Neural cell (in vitro differentiated cells): ENCODE measurements at regions not wholly inside any gene's neighbourhood (a gene's known extent, or its start where the extent isn't known, plus 50 kb on each side); places are given as distances from the start of the nearest gene placed in this dataset.

Source experiments
- H2AFZ ChIP-seq: fragments of 200-600, 300-800 bp; sonication (generic), shearing (Covaris generic); 2 replicates; pipeline ENCODE4 v1.6.0; 2014; ENCODE audit warnings: low read depth, mild to moderate bottlenecking, antibody characterized with exemption, low read length, moderate library complexity
- H3F3A ChIP-seq: fragments of 200-600 bp; shearing (Covaris generic); 2 replicates; pipeline ENCODE4 v1.6.1; 2016; ENCODE audit warnings: mild to moderate bottlenecking, moderate library complexity, mixed read lengths, antibody characterized with exemption, low read length; ENCODE audit not compliant: insufficient read depth, poor library complexity, severe bottlenecking
- H3K27ac ChIP-seq: fragments of 200-600, 300-800 bp; sonication (generic), shearing (Covaris generic); 2 replicates; pipeline ENCODE4 v1.5.1; 2014; ENCODE audit warnings: mild to moderate bottlenecking, low read length, moderate library complexity
- H3K27me3 ChIP-seq: fragments of 300-800, 200-600 bp; sonication (generic), shearing (Covaris generic); 2 replicates; pipeline ENCODE4 v1.6.0; 2014; ENCODE audit warnings: mild to moderate bottlenecking, low read depth, low read length, moderate library complexity; ENCODE audit not compliant: insufficient read depth
- H3K36me3 ChIP-seq: fragments of 300-800, 200-600 bp; sonication (generic), shearing (Covaris generic); 2 replicates; pipeline ENCODE4 v1.5.1; 2014; ENCODE audit warnings: mild to moderate bottlenecking, antibody characterized with exemption, low read length, moderate library complexity; ENCODE audit not compliant: insufficient read depth
- H3K4me2 ChIP-seq: fragments of 300-800, 200-600 bp; sonication (generic), shearing (Covaris generic); 2 replicates; pipeline ENCODE4 v1.6.0; 2014; ENCODE audit warnings: mild to moderate bottlenecking, low read length
- H3K4me3 ChIP-seq: fragments of 300-800, 200-600 bp; sonication (generic), shearing (Covaris generic); 2 replicates; pipeline ENCODE4 v1.5.1; 2014; ENCODE audit warnings: mild to moderate bottlenecking, low read length, moderate library complexity
- H3K79me2 ChIP-seq: fragments of 200-600 bp; shearing (Covaris generic); replicated peaks from 2 replicates; pipeline ENCODE4 v1.6.0; 2014; ENCODE audit warnings: mild to moderate bottlenecking, low read length, moderate library complexity; ENCODE audit not compliant: insufficient read depth
- H3K9ac ChIP-seq: fragments of 300-800, 200-600 bp; sonication (generic), shearing (Covaris generic); 2 replicates; pipeline ENCODE4 v1.6.1; 2016; ENCODE audit warnings: mild to moderate bottlenecking, low read length, mixed read lengths
- H3K9me2 ChIP-seq: fragments of 200-600 bp; shearing (Covaris generic); 2 replicates; pipeline ENCODE4 v1.6.1; 2016; ENCODE audit warnings: mild to moderate bottlenecking, low read length, mixed read lengths; ENCODE audit not compliant: insufficient read depth
- H3K9me3 ChIP-seq: fragments of 200-600, 300-800 bp; sonication (generic), shearing (Covaris generic); 2 replicates; pipeline ENCODE4 v1.6.1; 2016; ENCODE audit warnings: mild to moderate bottlenecking, mixed run types, low read length, moderate library complexity, mixed read lengths
- H4K20me1 ChIP-seq: fragments of 200-600 bp; shearing (Covaris generic); 2 replicates; pipeline ENCODE4 v1.6.1; 2016; ENCODE audit warnings: mild to moderate bottlenecking, mixed run types; ENCODE audit not compliant: insufficient read depth
- CTCF ChIP-seq: fragments of 450-650 bp; IDR thresholded peaks from 2 replicates; pipeline ENCODE4 v1.5.1; 2014; ENCODE audit warnings: antibody characterized with exemption, mild to moderate bottlenecking, moderate library complexity; ENCODE audit not compliant: poor library complexity, severe bottlenecking
- EP300 ChIP-seq: fragments of 450-650 bp; conservative IDR thresholded peaks from 2 replicates; pipeline ENCODE4 v1.6.1; 2014; ENCODE audit warnings: antibody characterized with exemption, mild to moderate bottlenecking, moderate library complexity; ENCODE audit not compliant: poor library complexity, severe bottlenecking
- EZH2 ChIP-seq: fragments of 200-600, 300-800 bp; shearing (Covaris generic), sonication (generic); IDR thresholded peaks from 2 replicates; pipeline ENCODE4 v1.6.1; 2014; ENCODE audit warnings: antibody characterized with exemption, low read length, borderline replicate concordance, mild to moderate bottlenecking; ENCODE audit not compliant: insufficient read depth, poor library complexity, severe bottlenecking
- MXI1 ChIP-seq: fragments of 450-650 bp; conservative IDR thresholded peaks from 2 replicates; pipeline ENCODE4 v1.6.1; 2014; ENCODE audit warnings: antibody characterized with exemption, mild to moderate bottlenecking; ENCODE audit not compliant: poor library complexity, severe bottlenecking
- POLR2AphosphoS5 ChIP-seq: IDR thresholded peaks from 2 replicates; pipeline ENCODE4 v1.6.1; 2012
- RAD21 ChIP-seq: fragments of 450-650 bp; conservative IDR thresholded peaks from 2 replicates; pipeline ENCODE4 v1.6.1; 2014; ENCODE audit warnings: antibody characterized with exemption, mild to moderate bottlenecking, moderate library complexity
- REST ChIP-seq: IDR thresholded peaks from 2 replicates; pipeline ENCODE4 v1.6.1; 2012; ENCODE audit warnings: borderline replicate concordance
- SMC3 ChIP-seq: fragments of 450-650 bp; conservative IDR thresholded peaks from 2 replicates; pipeline ENCODE4 v1.6.1; 2014; ENCODE audit warnings: antibody characterized with exemption, mild to moderate bottlenecking, moderate library complexity; ENCODE audit not compliant: poor library complexity
- TAF1 ChIP-seq: IDR thresholded peaks from 2 replicates; pipeline ENCODE4 v1.6.1; 2012; ENCODE audit warnings: low read depth

GRCh38 chr7:81462672-81463071, 307.2 kb downstream of the HGF start:
- no peak overlapping the region for H3K27ac ChIP-seq
- no peaks in the 10 kb centered on the region for H3K9me2 ChIP-seq
- H3K4me3 ChIP-seq = no peak overlapping the region
- no peaks in the 10 kb centered on the region for H3K79me2 ChIP-seq
- no peaks in the 10 kb centered on the region for H3K36me3 ChIP-seq
- no peaks in the 10 kb centered on the region for H3K9me3 ChIP-seq
- no peaks in the 10 kb centered on the region for H3K27me3 ChIP-seq
- H3F3A ChIP-seq = no peaks in the 10 kb centered on the region
- H3K9ac ChIP-seq = no peak overlapping the region
- no peak for TF ChIP-seq TAF1
- TF ChIP-seq RAD21 = no peak
- TF ChIP-seq REST = no peak
- no peak for TF ChIP-seq POLR2AphosphoS5
- TF ChIP-seq SMC3 = no peak
- no peak for TF ChIP-seq EP300
- no peak for TF ChIP-seq CTCF
- TF ChIP-seq EZH2 = no peak
- TF ChIP-seq MXI1 = no peak
- H3K4me2 ChIP-seq = no peak overlapping the region
- no peaks in the 10 kb centered on the region for H4K20me1 ChIP-seq
- H2AFZ ChIP-seq = no peak overlapping the region

GRCh38 chr7:81460250-81461045, 309.4 kb downstream of the HGF start:
- no peaks in the 10 kb centered on the region for H3K36me3 ChIP-seq
- H3F3A ChIP-seq = no peaks in the 10 kb centered on the region
- H3K9me2 ChIP-seq = no peaks in the 10 kb centered on the region
- no peak overlapping the region for H2AFZ ChIP-seq
- no peaks in the 10 kb centered on the region for H4K20me1 ChIP-seq
- H3K27ac ChIP-seq = no peak overlapping the region
- no peaks in the 10 kb centered on the region for H3K79me2 ChIP-seq
- no peaks in the 10 kb centered on the region for H3K27me3 ChIP-seq
- TF ChIP-seq TAF1 = no peak
- no peak for TF ChIP-seq SMC3
- no peak for TF ChIP-seq POLR2AphosphoS5
- TF ChIP-seq RAD21 = no peak
- no peak for TF ChIP-seq MXI1
- TF ChIP-seq REST = no peak
- TF ChIP-seq CTCF = no peak
- TF ChIP-seq EP300 = no peak
- TF ChIP-seq EZH2 = no peak
- no peaks in the 10 kb centered on the region for H3K9me3 ChIP-seq
- H3K4me3 ChIP-seq = no peak overlapping the region
- no peak overlapping the region for H3K4me2 ChIP-seq
- no peak overlapping the region for H3K9ac ChIP-seq
